ENCODE measurements at regions not wholly inside any gene's neighbourhood (a gene's known extent, or its start where the extent isn't known, plus 50 kb on each side); places are given as distances from the start of the nearest gene placed in this dataset.
"Not testable (repeated sequence)": the region's sequence is repeated elsewhere in the genome, so short reads cannot be mapped to it uniquely, and the experiment has no call there.

DNA sequence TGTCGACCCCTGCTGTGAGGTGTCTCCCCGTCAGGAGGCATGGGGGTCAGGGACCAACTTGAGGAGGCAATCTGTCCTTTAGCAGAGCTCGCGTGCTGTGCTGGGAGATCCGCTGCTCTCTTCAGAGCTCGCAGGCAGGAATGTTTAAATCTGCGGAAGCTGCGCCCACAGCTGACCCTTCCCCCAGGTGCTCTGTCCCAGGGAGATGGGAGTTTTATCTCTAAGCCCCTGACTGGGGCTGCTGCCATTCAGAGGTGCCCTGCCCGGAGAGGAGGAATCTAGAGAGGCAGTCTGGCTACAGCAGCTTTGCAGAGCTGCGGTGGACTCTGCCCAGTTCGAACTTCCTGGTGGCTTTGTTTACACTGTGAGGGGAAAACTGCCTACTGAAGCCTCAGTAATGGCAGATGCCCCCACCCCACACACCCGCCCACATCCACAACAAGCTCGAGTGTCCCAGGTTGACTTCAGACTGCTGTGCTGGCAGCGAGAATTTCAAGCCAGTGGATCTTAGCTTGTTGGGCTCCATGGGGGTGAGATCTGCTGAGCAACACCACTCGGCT, 133.1 kb downstream of the CENPC start:
- DNase-seq, result not testable (repeated sequence)

DNA sequence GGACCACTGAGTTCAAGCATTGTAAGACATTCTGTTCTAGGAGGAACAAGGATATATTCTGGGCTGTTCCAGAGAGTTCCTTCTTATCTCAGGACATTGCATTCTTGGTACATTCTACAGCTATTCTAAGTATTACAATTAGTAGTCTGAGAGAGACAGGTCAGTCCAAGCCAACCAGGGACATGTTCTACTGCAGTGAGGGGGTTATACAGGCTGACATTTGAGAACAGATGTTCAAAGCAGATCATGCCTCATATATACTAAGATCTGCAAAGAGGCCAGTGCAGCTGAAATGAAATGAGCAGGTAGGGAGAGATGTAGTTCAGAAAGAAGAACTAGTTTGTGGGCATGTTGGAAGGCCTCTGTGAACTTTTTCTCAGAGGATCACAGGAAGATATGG, 142.0 kb downstream of the CENPC start:
- DNase-seq, result no peak

DNA sequence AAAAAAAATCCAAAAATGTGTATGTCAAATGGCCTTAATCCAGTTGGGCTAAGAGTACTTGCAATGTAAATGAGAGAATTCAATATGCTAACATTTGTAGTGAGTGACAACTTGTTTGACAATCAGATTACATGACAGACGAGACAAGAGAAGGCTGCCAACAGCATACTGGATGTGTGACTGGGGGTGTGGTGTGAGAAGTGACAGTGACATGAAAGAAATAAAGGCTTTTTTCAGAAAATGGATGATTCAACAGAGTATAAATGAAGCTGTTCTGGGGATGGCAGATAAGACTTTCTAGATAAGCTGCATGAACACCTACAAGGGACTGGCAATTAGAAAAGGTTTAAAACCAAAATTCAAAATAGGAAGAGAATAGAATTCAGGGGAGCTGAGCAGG, 143.4 kb downstream of the CENPC start:
- DNase-seq, result no peak

DNA sequence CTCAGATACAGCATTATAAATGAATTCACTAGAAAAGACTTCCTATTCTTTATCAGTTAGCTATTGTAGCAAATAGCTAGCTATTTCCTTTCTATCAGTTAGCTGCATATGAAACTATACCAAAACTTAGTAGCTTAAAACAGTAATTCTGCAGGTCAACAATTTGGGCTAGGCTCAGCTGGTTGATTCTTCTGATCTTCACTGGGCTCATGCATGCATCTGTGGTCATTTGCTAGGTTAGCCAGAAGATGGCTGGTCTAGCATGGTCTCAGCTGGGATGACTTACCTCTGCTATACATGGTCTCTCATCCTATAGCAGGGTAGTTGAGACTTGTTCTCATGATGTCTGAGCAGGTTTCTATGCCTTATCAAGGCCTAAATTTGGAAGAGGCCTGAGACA, 147.4 kb downstream of the CENPC start:
- no peak for DNase-seq

DNA sequence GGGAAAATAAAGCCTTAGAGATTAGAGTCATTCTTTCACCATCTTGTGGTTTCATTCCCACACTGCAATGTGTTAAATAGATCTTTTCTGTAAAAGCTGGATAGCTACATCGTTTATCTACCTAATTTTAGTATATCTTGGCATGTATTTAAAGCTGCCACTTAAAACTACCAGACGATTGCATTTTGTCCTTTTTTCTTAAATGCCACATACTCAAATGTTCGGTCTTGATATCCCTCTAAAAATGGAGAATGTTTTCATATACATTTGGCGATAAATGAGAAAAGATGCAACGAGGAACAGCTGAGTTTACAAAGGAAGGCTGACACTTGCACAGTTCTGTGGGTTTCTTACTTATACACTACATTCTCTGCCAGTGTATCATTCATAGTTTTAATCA, 148.3 kb downstream of the CENPC start:
- no peak for DNase-seq

DNA sequence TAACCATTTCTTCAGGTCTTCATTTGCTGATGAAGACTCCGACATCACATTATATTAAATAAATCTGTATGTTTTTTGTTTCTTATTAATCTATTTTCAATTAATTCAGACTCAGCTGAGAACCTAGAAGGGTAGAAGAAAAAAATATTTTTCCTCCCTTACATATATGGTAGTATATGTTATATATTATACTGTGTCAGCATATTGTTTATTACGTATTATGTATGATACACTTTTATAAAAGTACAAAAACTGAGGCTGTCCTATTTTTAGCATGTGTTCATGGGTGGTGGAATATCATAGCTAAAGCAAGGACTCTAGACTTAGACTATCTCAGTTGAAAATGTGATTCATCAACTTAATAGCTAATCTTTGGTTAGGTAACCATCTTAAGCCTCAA, 149.3 kb downstream of the CENPC start:
- no peak for DNase-seq

DNA sequence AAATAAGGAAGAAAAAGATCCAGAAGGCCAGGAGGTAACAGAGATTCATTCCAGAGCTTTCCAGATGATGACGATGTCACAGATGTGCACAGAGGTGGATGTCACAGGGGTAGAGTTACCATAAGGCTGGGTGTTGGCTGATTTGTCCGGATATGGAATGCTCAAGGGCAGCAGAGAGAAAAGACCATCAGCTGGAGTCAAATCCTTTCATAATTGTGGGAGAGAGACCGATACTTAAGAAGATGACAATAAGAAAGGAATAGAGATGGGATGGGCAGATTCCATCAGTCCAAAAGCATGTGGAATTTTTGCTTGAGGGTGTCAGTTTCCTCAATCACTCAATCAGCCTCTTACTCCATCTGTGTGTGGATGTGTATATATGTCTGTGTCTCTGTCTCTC, 150.4 kb downstream of the CENPC start:
- DNase-seq, result no peak

DNA sequence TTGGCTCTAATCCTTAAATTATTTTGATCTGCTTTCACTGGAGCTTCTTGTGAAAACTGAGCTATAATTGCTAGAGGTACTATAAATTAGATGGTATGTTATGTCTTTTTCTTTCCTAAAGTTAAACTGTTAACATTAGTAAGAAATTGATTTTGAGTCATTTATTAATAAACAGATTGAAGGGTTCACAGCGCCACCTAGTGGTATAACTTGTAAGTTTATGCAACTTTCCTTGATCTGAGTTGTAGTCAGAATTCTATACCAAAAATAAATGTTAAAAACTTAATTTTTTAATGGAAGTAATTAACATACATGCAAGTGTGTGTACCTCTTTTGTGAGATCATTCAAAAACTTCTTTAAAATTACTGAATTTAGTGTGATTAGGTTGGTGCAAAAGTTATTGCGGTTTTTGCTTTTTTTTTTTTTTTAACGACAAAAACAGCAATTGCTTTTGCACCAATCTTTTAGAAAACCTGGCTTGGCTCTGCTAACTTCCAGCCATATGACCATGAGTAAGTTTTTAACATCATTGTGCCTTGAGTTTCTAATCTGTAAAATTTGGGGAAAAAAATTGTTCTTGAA, 151.5 kb downstream of the CENPC start:
- peak; percentile 31 to 70 for DNase-seq

DNA sequence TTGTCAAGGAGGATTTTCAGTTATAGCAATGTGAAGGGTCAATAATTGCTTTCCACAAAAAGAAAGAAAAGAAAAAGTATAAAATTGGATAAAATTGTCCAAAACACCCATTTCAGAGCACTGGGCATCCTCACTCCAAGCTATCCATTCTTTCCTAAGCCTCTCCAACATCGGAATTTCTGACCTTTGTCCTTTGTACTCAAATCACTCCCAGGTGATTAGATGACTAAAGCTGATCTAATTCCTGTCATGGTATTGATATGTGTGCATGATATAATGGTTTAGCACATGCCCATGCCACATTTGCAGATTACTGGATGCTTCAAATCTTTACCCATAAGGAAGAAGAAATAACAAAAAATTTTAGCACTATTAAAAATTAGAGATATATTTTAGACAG, 152.3 kb downstream of the CENPC start:
- no peak for DNase-seq

DNA sequence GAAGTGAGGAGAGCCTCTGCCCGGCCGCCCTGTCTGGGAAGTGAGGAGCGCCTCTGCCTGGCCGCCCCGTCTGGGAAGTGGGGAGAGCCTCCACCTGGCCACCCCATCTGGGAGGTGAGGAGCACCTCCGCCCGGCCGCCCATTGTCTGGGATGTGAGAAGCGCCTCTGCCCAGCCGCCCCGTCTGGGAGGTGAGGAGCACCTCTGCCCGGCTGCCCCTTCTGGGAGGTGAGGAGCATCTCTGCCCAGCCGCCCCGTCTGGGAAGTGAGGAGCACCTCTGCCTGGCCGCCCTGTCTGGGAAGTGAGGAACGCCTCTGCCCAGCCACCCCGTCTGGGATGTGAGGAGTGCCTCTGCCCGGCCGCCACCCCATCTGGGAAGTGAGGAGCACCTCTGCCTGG, 163.9 kb downstream of the CENPC start:
- not testable (repeated sequence) for DNase-seq

DNA sequence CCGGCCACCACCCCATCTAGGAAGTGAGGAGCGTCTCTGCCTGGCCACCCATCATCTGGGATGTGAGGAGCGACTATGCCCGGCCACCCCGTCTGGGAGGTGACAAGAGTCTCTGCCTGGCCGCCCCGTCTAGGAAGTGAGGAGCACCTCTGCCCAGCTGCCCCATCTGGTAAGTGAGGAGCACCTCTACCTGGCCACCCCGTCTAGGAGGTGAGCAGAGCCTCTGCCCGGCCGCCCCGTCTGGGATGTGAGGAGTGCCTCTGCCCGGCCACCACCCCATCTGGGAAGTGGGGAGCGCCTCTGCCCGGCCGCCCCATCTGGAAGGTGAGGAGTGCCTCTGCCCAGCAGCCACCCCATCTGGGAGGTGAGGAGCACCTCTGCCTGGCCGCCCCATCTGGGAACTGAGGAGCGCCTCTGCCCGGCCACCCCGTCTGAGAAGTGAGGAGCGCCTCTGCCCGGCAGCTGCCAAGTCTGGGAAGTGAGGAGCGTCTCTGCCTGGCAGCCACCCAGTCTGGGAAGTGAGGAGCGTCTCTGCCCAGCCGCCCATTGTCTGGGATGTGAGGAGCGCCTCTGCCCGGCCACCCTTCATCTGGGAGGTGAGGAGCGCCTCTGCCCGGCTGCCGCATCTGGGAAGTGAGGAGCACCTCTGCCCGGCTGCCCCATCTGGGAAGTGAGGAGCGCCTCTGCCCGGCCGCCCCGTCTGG, 164.4 kb downstream of the CENPC start:
- not testable (repeated sequence) for DNase-seq

DNA sequence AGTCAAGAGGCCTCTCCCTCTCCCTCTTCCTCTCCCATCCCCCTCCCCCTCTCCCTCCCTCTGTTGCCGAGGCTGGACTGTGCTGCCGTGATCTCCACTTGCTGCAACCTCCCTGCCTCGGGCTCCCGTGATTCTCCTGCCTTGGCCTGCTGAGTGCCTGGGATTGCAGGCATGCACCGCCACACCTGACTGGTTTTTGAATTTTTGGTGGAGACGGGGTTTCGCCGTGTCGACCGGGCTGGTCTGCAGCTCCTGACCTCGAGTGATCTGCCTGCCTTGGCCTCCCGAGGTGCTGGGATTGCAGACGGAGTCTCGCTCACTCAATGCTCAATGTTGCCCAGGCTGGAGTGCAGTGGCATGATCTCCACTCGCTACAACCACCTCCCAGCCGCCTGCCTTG, 165.1 kb downstream of the CENPC start:
- DNase-seq, result no peak

DNA sequence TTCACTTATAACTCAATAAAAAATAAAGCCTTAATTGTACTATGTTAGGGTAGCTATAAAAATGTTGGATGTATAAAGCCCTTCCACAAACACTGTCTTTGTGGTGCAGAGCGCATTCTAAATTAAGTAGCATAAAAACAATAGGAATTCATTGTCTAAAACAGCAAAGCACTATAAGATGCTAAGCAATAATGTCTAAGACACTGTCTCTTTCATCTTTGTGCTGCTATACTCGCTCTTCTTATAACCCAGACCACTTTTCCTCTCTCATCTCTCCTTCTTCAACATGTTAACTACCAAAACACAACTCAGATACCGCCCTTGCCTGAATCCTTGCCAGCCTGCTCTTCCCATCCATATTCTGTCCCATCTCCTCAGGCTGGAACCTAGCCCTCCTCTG, 170.0 kb downstream of the CENPC start:
- DNase-seq, result no peak

DNA sequence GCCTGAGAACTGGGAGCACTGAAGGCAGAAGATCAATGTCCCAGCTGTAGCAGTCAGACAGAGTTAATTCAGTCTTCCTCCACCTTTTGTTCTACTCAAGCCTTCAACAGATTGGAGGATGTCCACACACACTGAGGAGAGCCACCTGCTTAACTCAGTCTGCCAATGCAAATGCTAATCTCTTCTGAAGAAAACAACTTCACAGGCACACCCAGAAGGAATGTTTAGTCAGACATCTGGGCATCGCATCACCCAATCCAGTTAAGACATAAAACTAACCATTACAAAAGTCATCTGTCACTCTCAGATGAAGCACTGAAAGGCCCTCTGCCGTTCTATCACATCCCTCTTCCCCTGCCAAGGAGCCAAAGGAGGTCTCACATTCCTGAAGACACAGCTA, 173.7 kb downstream of the CENPC start:
- no peak for DNase-seq

DNA sequence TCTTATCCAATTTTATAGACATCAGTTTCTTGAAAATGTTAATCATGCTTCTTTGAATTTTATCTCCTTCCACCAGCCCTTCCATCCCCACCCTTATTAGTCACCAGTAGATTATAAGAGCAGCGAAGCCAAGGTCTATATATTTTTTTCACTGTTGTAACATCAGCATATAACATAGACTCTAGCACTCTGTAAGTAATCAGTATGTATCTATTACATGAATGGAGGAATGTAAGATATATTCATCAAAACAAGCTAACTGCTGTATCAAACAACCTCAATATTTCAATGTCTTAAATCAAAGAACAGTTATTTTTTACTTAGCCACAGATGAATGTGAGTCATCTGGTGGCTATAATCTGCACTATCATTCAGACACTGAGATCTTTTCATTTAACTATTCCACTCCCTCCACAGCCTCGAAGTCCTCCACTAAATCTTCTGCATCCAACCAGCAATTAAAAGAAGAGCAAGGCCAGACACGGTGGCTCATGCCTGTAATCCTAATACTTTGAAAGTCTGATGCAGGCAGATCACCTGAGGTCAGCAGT, 178.9 kb downstream of the CENPC start:
- no peak for DNase-seq

DNA sequence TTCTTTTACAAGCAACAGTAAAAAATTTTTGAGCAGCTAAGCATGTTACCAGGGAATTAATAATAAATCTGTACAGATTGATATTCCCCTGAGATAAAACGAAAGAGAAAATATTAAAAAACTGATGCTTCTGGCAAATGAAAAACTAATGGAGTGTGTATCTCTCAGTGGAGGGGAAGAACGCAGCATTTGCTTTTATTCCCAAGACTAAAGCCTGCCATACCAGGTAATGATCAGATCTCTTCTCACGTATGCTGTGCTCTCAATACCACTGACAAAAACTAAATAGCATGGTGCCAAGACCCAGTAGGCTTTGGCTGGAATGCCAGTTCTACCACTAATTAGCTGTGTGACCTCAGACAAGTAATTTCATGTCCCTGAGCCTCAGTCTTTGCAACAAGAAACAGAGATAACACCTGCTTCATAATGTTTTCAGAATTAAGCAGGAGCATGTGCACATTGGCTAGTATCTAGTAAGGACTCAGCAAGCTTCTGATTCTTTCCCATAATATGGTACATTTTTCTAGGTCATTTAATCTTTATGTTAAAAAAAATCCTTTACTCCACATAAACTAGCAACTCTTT, 179.6 kb downstream of the CENPC start:
- DNase-seq, result peak in 1 of 2 experiments; percentile 5

DNA sequence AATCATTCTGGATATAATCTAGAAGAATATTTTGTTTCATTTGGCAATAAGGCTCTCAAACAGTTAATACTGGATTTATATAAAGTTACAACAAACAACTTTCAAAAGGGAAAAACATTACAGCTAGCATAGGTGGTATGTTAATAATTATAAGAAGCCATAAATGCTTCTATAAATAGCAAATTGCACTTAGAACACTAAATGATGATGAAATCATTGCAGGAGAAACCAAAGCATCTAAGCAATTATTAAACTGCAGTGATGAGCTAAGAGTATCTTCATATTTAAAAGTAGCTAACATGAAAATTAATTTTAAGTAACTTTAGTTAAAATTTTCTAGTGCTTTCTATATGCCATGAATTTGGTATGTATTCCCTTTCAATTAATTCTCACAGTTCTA, 189.5 kb downstream of the CENPC start:
- DNase-seq, result no peak

DNA sequence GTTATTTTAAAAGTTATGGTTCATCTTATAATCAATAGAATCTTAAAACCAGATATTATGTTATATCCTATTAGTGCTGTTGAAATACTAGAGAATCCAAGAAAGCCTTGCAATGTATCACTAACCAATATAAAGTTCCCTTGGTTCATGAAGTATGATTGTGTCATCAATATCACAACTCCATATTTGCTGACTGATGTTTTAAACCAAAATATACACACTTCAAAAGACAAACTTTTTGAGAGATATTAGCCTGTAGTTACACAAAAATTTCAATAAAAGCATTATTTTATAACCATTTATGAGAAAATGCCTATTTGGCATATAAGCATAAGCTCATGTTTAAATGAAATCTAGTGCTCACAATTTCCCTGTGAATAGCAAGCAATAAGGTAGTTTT, 198.6 kb downstream of the CENPC start:
- DNase-seq, result no peak

DNA sequence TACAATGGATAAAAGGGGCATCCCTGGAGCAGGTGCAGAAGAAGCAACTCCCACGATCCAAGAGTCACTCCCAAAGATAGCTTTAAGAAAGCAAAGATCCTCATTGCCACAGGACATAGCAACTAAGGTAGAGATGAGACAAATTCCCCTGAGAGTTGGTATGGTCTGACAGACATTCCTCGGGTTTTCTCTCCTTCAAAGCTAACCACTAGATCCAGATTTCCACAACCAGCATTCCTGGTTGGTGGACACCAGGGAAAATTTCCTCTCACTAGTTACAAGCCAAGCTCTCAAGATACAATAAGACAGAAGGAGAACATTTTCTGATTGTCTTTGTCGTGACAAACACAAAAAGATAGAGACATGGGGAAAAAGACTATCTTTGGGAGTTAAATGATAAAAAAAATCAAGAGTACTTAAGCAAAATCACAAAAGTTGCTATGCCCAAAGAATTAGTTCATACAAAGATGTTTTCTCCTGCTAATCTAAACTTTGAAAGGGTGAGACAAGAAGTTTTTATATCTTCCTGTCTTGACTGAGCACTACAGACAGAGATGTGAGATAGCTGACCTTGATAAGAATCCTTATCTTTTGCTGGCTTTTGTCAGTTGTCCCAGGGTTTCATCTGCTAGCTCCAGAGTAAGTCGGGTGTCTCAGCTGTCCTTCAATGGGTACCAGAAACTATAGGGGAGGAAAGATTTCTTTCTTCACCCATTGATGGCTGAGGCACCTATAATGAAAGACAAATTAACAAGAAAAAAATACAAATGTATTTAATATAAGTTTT, 200.5 kb downstream of the CENPC start:
- DNase-seq, result no peak

DNA sequence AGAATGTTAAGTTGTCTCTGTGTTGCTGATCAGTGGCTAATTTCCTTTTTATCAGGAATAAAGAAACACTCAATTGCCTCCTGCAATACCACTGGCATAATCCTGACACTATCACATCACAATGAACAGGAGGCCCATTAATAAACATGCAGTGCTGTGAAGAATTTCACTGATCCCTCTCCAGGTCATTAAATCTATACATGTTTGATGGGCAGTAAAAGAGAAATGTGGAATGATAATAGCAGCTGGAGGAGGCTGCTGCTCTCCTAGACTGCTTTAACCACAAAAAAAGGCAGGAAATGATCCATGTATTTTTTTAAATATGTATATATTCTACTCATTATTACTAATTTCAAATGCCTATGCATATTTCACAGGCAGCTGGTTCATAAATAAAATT, 202.1 kb downstream of the CENPC start:
- DNase-seq, result no peak

DNA sequence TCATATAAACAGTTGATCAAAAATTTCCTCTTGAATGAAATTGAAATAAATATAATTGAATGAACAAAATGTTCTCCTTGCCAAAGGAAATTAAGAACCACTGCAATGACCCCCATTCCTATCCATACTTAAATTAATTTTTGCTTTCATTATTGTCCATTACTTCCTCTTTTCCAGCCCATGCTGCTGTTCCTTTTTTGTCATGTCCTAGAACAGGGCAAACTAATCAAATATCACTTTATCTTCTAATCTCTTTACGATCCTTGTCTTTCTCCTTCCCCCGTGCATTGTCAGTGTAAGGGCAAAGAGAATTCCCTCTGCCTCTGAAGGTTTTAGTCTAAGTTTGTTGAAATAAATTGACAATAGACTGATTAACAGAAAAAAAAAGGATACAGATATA, 203.0 kb downstream of the CENPC start:
- no peak for DNase-seq

DNA sequence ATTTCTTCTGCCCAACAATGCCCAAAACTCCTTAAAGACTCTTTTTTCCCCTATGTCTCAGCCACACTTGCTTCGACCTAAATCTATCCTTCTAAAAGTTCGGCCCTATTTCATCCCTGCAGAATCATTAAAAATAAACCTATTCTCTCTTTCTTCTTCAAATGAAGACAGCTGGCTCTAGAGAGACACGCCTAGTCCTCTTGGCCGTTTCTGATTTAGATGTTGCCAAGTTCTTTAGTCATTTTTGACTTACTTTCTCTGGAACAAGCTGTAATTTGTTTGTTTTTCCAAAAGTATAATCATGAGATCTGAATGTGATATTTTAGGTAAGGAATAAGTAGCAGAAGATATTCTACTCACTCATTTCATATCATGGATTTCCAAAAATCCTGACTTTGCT, 211.6 kb downstream of the CENPC start:
- DNase-seq, result peak in 1 of 2 experiments; percentile 46

DNA sequence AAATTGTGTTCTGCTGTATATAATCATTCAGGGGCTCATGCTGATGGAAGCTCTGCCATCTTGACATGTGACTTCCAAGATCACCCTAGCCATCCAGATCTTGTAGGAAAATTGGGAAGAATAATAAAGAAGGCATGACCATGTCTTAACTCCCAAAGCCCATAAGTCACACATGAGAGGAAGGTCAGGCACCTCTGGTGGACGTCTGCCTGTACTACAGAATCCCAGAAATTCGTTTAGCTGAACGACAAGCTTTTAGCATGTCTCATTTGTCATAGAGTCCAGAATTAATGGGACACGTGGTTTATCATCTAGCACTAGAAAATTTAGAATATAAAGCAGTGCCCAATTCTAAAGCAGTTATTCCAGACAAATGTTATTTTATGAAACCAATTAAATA, 212.7 kb downstream of the CENPC start:
- DNase-seq, result no peak
